K562 (cell line): ENCODE measurements at regions not wholly inside any gene's neighbourhood (a gene's known extent, or its start where the extent isn't known, plus 50 kb on each side); places are given as distances from the start of the nearest gene placed in this dataset.

ENCODE experiments used
- CTCF ChIP-seq, 3 experiments: IDR thresholded peaks in 2 of 3; conservative IDR thresholded peaks in 1 of 3; 2 replicates each; pipeline ENCODE4 v1.5.1; 2011 to 2012; ENCODE audit warnings: low read length in 3 of 3, mild to moderate bottlenecking in 3 of 3, control low read depth in 2 of 3, improper control_type of control experiment in 1 of 3, inconsistent platforms in 1 of 3, low read depth in 1 of 3, mixed read lengths in 1 of 3, moderate library complexity in 1 of 3; ENCODE audit not compliant: insufficient read depth in 2 of 3
- SMAD1 ChIP-seq: fragments of 150-350 bp; IDR thresholded peaks from 2 replicates; pipeline ENCODE4 v1.6.1; 2014; ENCODE audit warnings: low read length, low read depth; ENCODE audit not compliant: partially characterized antibody
- YY1 ChIP-seq, 3 experiments: IDR thresholded peaks; 2 replicates each; pipeline ENCODE4 v1.6.1; 2011; ENCODE audit warnings: low read length in 2 of 3, mild to moderate bottlenecking in 2 of 3, moderate library complexity in 2 of 3, borderline replicate concordance in 1 of 3, control low read depth in 1 of 3, low read depth in 1 of 3; ENCODE audit not compliant: insufficient read depth in 3 of 3, insufficient replicate concordance in 2 of 3, control insufficient read depth in 1 of 3, insufficient read length in 1 of 3; ENCODE audit errors: extremely low read depth in 1 of 3

DNA sequence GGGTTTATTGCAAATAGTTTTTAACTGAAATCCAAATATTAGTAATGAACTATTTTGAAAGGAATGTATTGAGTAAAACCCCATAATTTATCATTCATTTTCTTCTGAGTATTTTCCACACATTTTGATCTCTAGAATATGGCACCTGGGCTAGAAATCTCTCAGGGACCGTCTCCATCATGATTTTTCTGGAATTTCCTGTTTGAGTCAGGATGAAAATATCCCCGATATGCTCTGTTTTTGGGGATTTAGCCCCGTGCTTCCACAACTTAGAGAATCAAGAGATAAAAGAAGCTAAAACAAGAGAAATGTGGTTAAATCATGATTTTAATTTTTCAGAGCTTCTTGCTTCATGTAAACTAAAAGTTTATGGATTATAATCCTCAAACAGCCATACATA, 114.2 kb downstream of the SPCS3 start:
- no peak for TF ChIP-seq CTCF (IDR thresholded peaks at IDR 0.05 in 2 of 3, conservative IDR thresholded peaks at IDR 0.05 in 1 of 3; ENCODE audit: insufficient read depth in 2 of 3, low read depth in 1 of 3, low read length in 3 of 3)
- TF ChIP-seq YY1 (IDR thresholded peaks at IDR 0.05; ENCODE audit: borderline replicate concordance in 1 of 3, control insufficient read depth in 1 of 3, extremely low read depth in 1 of 3, insufficient read depth in 3 of 3, insufficient read length in 1 of 3, insufficient replicate concordance in 2 of 3, low read depth in 1 of 3, low read length in 2 of 3), result no peak
- TF ChIP-seq SMAD1, result no peak
